GM19452 (cell line): ENCODE measurements at regions not wholly inside any gene's neighbourhood (a gene's known extent, or its start where the extent isn't known, plus 50 kb on each side); places are given as distances from the start of the nearest gene placed in this dataset.

Experiments
- ATAC-seq: cut with Tn5 transposase; IDR thresholded peaks from one replicate; pipeline ENCODE4 v1.9.1; 2021; ENCODE audit not compliant: unreplicated experiment

- no peak for ATAC-seq
These were observed 56.1 kb downstream of the KCNRG start for GRCh38 chr13:50071379-50071778.

- ATAC-seq, result no peak
These were observed 57.4 kb downstream of the KCNRG start for GRCh38 chr13:50072676-50073075.

- ATAC-seq, result no peak
These were observed 58.1 kb downstream of the KCNRG start for GRCh38 chr13:50073340-50073739.

GRCh38 chr13:50074843-50075242 is 59.6 kb downstream of the KCNRG start:
- ATAC-seq, result peak; percentile 55

- ATAC-seq, result no peak
These were observed 60.4 kb downstream of the KCNRG start for GRCh38 chr13:50075619-50076097.

GRCh38 chr13:50077431-50077830 is 62.2 kb downstream of the KCNRG start:
- ATAC-seq, result no peak

- no peak for ATAC-seq
These were observed 63.1 kb downstream of the KCNRG start for GRCh38 chr13:50078231-50078894.

GRCh38 chr13:50078895-50079654 is 63.8 kb downstream of the KCNRG start:
- no peak for ATAC-seq

- ATAC-seq, result no peak
These were observed 64.5 kb downstream of the KCNRG start for GRCh38 chr13:50079655-50080202.

- no peak for ATAC-seq
These were observed 65.1 kb downstream of the KCNRG start for GRCh38 chr13:50080203-50080910.

GRCh38 chr13:50080911-50081678 is 65.9 kb downstream of the KCNRG start:
- peak; percentile 11 for ATAC-seq

GRCh38 chr13:50081679-50082425 is 66.6 kb downstream of the KCNRG start:
- peak; percentile 54 for ATAC-seq

- ATAC-seq, result peak; percentile 69
These were observed 67.4 kb downstream of the KCNRG start for GRCh38 chr13:50082426-50083281.

GRCh38 chr13:50085063-50085462 is 69.8 kb downstream of the KCNRG start:
- ATAC-seq, result no peak

- ATAC-seq, result no peak
These were observed 74.4 kb downstream of the KCNRG start for GRCh38 chr13:50089633-50090032.

- ATAC-seq, result no peak
These were observed 75.0 kb downstream of the KCNRG start for GRCh38 chr13:50090211-50090610.

- no peak for ATAC-seq
These were observed 79.5 kb downstream of the KCNRG start for GRCh38 chr13:50094615-50095293.

- ATAC-seq, result no peak
These were observed 83.4 kb downstream of the KCNRG start for GRCh38 chr13:50098693-50099092.

GRCh38 chr13:50099473-50099872 is 84.2 kb downstream of the KCNRG start:
- no peak for ATAC-seq
